Left lung (tissue), 4 donors: ENCODE measurements at regions not wholly inside any gene's neighbourhood (a gene's known extent, or its start where the extent isn't known, plus 50 kb on each side); places are given as distances from the start of the nearest gene placed in this dataset.
A peak's percentile ranks its signal among the peaks of the same experiment; 100 is the strongest.

ENCODE experiments used
- ATAC-seq: fragments of 200-7000 bp; cut with Tn5 transposase; one replicate; pipeline ENCODE4 v1.9.1; 2020; ENCODE audit warnings: moderate library complexity
- DNase-seq, 4 donors: peaks; one replicate each; pipeline ENCODE4 v3.0.0-alpha.2; 2013 to 2020
- H3K27ac ChIP-seq, 2 donors: fragments of 200-600 bp; sonication (generic) in 1 of 2; one replicate each; pipeline versions ENCODE4 v1.5.0 to v1.8.0; 2020 to 2021
- H3K27me3 ChIP-seq, 2 donors: fragments of 200-600 bp; sonication (generic) in 1 of 2; one replicate each; pipeline versions ENCODE4 v1.5.0 to v1.8.0; 2020 to 2021
- H3K36me3 ChIP-seq, 2 donors: fragments of 200-600 bp; sonication (generic) in 1 of 2; one replicate each; pipeline versions ENCODE4 v1.5.0 to v1.8.0; 2020 to 2021
- H3K4me1 ChIP-seq, 2 donors: fragments of 200-600 bp; one replicate each; pipeline ENCODE4 v1.8.0; 2021
- H3K4me3 ChIP-seq, 2 donors: fragments of 200-600 bp; sonication (generic) in 1 of 2; one replicate each; pipeline versions ENCODE4 v1.5.0 to v1.8.0; 2020 to 2021; ENCODE audit warnings: mild to moderate bottlenecking in 1 of 2
- H3K9me3 ChIP-seq, 2 donors: fragments of 200-600 bp; sonication (generic) in 1 of 2; one replicate each; pipeline versions ENCODE4 v1.5.0 to v1.8.0; 2020 to 2021
- CTCF ChIP-seq, 2 donors: fragments of 200-600 bp; sonication (generic) in 1 of 2; IDR thresholded peaks; one replicate each; pipeline versions ENCODE4 v1.5.0 to v1.8.0; 2021; ENCODE audit warnings: antibody characterized with exemption in 2 of 2
- intact Hi-C, 2 donors: fragments of 100-400 bp; cut with DNase I; formaldehyde crosslinking; loops; one replicate each; pipeline versions ENCODE4 v1.11.2 to v1.14.2; 2022
- donor health status: DM: no; HTN: yes; CAD: no.
- donor health status: DM: no; HTN: no; CAD: no.

- TF ChIP-seq CTCF (IDR thresholded peaks at IDR 0.05), result no peak
- ATAC-seq (no peak), DNase-seq (no peak)
- H3K4me3 ChIP-seq, result no peak overlapping the region
- intact Hi-C loops, result no loop called here
- peaks cover 0 to 2% of the 10 kb centered on the region in 2 donors for H3K9me3 ChIP-seq
- no peak overlapping the region for H3K27ac ChIP-seq
- no peaks in the 10 kb centered on the region for H3K27me3 ChIP-seq
- no peaks in the 10 kb centered on the region for H3K4me1 ChIP-seq
- H3K36me3 ChIP-seq, result no peaks in the 10 kb centered on the region
Observed at GRCh38 chr1:94621802-94622201, 80.2 kb upstream of the F3 start.

GRCh38 chr1:94621395-94621794, 79.8 kb upstream of the F3 start:
- no peaks in the 10 kb centered on the region for H3K4me1 ChIP-seq
- intact Hi-C loops, result no loop called here
- no peak overlapping the region for H3K4me3 ChIP-seq
- DNase-seq (no peak), ATAC-seq (peak; percentile 48)
- peaks cover 0 to 2% of the 10 kb centered on the region in 2 donors for H3K9me3 ChIP-seq
- no peaks in the 10 kb centered on the region for H3K27me3 ChIP-seq
- no peak overlapping the region for H3K27ac ChIP-seq
- TF ChIP-seq CTCF (IDR thresholded peaks at IDR 0.05), result no peak
- H3K36me3 ChIP-seq, result no peaks in the 10 kb centered on the region

DNA sequence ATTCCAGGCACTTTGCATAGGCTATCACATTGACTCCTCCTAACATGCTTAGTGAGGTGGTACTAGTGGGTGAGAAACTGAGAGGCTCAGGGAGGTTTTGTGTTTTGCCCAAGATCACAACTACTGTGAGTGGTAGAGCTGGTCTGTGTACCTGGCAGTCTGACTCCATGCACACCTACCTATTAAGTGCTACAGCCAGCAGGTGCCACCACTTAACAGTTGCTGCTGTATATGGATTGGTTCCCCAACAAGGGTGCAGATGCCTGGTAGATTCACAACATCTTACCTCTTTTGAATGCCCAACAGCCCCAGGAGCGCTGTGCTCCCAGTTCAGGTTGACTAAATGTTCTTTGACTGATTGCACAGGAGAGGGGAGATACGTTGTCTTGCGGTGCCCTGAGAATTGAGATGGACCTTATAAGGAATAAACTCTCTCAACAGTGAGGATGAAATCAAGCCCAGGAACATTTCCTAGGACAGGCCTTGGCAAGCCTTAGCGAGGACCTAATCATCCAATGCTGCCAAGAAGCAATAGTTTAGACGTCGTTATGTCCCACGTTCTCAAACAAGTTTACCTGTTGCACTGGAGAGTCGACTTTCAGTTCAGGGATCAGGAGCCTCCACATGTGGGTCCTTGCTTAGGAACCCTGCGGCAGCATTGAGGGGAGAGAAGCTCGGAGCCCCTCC, 78.9 kb upstream of the F3 start:
- no peaks in the 10 kb centered on the region for H3K4me1 ChIP-seq
- no peak overlapping the region for H3K27ac ChIP-seq
- H3K36me3 ChIP-seq, result no peaks in the 10 kb centered on the region
- H3K4me3 ChIP-seq, result no peak overlapping the region
- intact Hi-C loops, result no loop called here
- DNase-seq (no peak), ATAC-seq (peak; percentile 32)
- H3K9me3 ChIP-seq, result peaks cover 0 to 2% of the 10 kb centered on the region in 2 donors
- no peak for TF ChIP-seq CTCF (IDR thresholded peaks at IDR 0.05)
- H3K27me3 ChIP-seq, result no peaks in the 10 kb centered on the region

GRCh38 chr1:94619731-94620130, 78.2 kb upstream of the F3 start:
- H3K27ac ChIP-seq, result no peak overlapping the region
- no peak overlapping the region for H3K4me3 ChIP-seq
- no peak for TF ChIP-seq CTCF (IDR thresholded peaks at IDR 0.05)
- peaks cover 0 to 2% of the 10 kb centered on the region in 2 donors for H3K9me3 ChIP-seq
- intact Hi-C loops, result no loop called here
- H3K4me1 ChIP-seq, result peaks cover 0 to 7% of the 10 kb centered on the region in 2 donors
- no peaks in the 10 kb centered on the region for H3K27me3 ChIP-seq
- ATAC-seq, result no peak
- DNase-seq, result no peak
- no peaks in the 10 kb centered on the region for H3K36me3 ChIP-seq

- Histone ChIP-seq H3K4me3 (no peak overlapping the region), H3K36me3 (no peaks in the 10 kb centered on the region), H3K9me3 (peaks cover 0 to 2% of the 10 kb centered on the region in 2 donors), H3K4me1 (peaks cover 0 to 22% of the 10 kb centered on the region in 2 donors), H3K27me3 (no peaks in the 10 kb centered on the region), H3K27ac (no peak overlapping the region)
- intact Hi-C loops, result no loop called here
- no peak for TF ChIP-seq CTCF (IDR thresholded peaks at IDR 0.05)
- DNase-seq, result no peak
- ATAC-seq, result no peak
Observed at GRCh38 chr1:94617957-94618739, 76.6 kb upstream of the F3 start.
